Islet precursor cell (in vitro differentiated cells): ENCODE measurements at regions not wholly inside any gene's neighbourhood (a gene's known extent, or its start where the extent isn't known, plus 50 kb on each side); places are given as distances from the start of the nearest gene placed in this dataset.

Experiments
- DNase-seq: peaks from one replicate; pipeline ENCODE4 v3.0.0-alpha.2; 2018

DNA sequence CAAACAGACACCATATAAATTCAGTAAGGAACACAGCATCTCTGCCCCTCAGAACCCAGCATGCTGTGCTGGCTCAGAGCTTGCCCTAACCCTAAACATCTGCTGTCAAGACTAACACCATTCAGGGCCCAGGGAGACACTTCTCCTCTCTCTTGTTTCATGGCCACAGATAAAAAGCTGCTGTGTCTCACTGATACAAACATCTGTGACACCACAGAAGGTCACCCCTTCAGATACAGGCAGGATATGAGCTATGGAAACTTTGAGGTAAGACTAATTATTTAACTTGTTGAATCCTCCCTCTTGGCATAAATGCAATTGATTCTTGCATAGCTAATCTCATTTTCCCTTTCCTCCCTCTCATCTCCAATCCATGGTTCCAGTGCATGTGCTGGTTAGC lies 61.6 kb upstream of the GPR12 start:
- no peak for DNase-seq

DNA sequence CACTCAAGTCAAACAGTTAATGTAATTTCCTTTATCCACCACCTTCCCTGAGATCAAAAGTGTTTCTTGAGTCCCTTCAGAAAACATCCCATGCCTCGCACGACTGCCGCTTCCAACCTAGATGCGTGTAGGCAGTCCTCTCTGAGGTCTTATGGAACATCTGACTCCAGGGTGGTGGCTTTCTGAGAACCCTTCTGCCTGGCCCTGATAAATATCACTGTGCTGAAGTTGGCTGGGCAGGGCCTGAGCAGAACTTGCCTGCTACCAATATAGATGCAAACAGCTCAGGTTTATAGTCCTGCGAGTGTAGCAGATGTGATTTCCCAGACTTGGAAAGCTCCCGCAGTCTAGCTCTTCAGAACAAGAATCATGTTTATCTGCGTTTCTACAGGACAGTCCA lies 61.1 kb upstream of the GPR12 start:
- DNase-seq, result no peak

DNA sequence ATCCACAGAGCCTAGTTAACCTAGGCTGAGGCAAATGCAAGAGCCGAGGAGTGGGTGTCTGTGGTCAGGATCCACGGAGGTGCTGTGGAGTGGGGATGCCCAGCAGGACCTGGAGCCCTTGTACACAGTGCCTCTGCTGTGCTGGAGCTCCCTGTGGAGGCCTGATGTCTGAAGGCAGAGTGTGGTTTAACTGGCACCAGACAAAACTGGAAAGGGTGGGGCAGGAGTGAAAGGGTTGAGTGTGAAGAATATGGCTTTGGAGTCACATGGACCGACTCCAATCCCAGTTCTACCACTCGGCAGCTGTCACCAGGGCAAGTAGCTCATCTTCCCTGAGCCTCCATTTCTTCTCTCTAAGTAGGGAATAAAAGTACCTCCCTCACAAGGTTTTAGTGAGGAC lies 60.3 kb upstream of the GPR12 start:
- DNase-seq, result no peak

DNA sequence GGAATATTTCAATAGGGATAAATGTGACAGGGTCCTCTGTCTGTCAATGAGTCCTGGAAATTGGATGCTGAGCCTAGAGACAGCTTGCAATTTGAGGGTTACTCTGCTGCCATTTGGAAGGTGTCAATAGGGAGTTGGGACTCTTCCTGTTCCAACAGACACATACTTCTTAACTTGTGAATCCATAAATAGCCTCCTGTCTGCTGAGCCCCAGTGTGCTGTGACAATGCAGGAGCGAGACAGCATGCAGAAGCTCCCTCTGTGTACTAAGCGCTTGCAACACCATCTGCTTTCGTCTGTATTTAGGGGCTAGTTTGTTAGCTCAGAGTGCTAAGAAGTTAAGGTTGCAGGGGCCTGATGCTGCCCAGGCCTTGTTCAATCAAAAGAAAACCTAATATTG lies 58.5 kb upstream of the GPR12 start:
- DNase-seq, result peak; percentile 22

DNA sequence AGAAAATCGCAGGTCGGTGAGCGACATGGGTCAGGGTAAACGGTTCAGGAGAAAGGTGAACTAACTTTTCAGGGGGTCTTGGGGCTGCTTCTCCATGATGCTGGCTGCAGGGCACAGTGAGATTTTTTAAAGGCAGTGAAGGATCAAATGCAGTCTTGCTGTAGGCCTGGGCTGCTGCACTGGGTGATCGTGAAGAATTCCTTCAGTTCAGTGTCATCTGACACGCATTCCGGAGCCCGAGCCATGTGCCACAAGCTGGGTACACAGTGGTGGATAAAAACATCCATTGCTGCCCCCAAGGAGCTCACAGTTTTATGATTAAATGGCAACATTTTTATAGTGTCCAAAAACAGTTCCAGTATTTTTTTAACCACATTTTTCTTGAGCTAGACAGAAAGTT lies 56.3 kb upstream of the GPR12 start:
- peak; percentile 51 for DNase-seq

DNA sequence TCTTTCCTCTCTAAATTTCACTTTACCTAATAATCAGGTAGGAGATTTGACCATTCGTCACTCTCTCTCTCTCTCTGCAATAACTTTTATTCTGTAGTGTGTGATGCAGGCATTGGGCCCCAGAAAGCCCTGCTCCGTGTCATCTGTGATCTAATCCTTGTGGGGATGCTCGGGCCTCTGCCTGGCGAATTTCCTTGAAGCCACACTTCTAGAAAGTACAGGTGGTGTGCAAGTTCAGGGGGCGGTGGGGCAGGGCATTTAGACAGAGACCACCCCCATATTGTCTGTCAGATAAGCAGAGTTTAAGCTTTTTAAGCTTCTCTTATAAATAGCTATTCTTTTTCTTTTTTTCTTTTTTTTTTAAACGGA lies 53.4 kb upstream of the GPR12 start:
- no peak for DNase-seq

DNA sequence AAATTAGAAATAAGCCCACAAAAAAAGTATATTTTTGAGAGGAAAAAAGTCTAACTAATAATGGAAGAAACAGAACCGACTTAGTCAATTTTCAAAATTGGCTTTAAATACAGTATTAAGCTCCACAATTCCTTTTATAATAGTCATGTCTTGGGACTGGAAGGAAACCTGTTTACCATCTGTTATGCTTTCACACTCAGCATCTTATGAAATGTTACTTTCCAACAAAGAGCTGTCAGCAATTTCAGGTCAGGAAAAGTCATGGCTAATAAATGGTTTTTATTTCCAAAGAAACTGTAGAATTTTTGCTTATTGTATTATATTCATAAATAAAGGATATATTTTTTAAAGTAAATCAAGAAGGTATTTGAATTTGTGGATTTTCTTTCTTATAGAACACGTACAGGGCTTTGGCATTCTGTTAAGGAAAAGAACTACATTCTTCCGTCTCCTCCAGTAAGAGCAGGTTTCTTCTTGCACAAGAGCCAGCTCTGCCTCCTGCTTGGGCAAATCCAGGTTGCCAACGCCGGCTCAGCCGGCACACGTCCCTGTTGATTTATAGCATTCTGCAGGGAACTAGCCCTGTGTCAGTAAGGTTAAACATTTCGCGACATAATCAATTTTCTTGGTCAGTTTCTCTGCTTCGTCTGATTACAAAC lies 52.9 kb upstream of the GPR12 start:
- peak; percentile 22 for DNase-seq

DNA sequence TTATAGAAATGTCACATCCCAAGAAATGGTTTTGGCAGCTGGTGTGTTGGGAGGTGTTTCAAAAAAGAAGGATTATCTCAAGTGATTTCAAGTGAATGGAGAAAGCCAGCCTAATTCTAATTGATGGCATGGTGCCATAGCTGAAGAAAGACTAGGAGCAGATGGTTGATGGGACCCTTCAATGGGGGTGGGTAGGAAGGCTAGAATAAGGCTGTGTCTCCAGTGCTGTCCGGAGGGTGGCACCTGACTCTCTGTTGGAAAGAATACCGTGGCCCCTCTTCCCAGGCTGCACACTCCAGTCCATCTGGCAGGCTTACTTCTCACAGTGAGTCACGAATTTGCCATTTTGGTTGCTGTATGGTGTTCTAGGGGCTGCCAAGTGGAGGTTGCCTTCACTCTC lies 51.0 kb upstream of the GPR12 start:
- DNase-seq, result peak; percentile 32
